ENCODE measurements at regions not wholly inside any gene's neighbourhood (a gene's known extent, or its start where the extent isn't known, plus 50 kb on each side); places are given as distances from the start of the nearest gene placed in this dataset.

- no peak for DNase-seq (ENCODE audit: low spot score)
These were observed 850.2 kb upstream of the CELF4 start for GRCh38 chr18:38415811-38416210.

- DNase-seq (ENCODE audit: low spot score): no peak
These were observed 847.6 kb upstream of the CELF4 start for GRCh38 chr18:38413193-38413592.

GRCh38 chr18:38406607-38407006 is 841.0 kb upstream of the CELF4 start:
- no peak for DNase-seq (ENCODE audit: low spot score)

- DNase-seq (ENCODE audit: low spot score): no peak
These were observed 836.9 kb upstream of the CELF4 start for GRCh38 chr18:38402509-38402908.

- no peak for DNase-seq (ENCODE audit: low spot score)
These were observed 831.5 kb upstream of the CELF4 start for GRCh38 chr18:38397094-38397493.

GRCh38 chr18:38386146-38386545 is 820.5 kb upstream of the CELF4 start:
- DNase-seq (ENCODE audit: low spot score): no peak

GRCh38 chr18:38369772-38370690 is 804.4 kb upstream of the CELF4 start:
- no peak for DNase-seq (ENCODE audit: low spot score)

GRCh38 chr18:38368886-38369285 is 803.3 kb upstream of the CELF4 start:
- DNase-seq (ENCODE audit: low spot score): no peak

GRCh38 chr18:38368246-38368645 is 802.6 kb upstream of the CELF4 start:
- no peak for DNase-seq (ENCODE audit: low spot score)

GRCh38 chr18:38367473-38367872 is 801.9 kb upstream of the CELF4 start:
- no peak for DNase-seq (ENCODE audit: low spot score)

GRCh38 chr18:38362286-38362792 is 796.7 kb upstream of the CELF4 start:
- DNase-seq (ENCODE audit: low spot score): no peak

- DNase-seq (ENCODE audit: low spot score): no peak
These were observed 793.4 kb upstream of the CELF4 start for GRCh38 chr18:38358805-38359657.

GRCh38 chr18:38353149-38353548 is 787.6 kb upstream of the CELF4 start:
- no peak for DNase-seq (ENCODE audit: low spot score)

- no peak for DNase-seq (ENCODE audit: low spot score)
These were observed 784.5 kb upstream of the CELF4 start for GRCh38 chr18:38350141-38350540.

- DNase-seq (ENCODE audit: low spot score): no peak
These were observed 765.0 kb upstream of the CELF4 start for GRCh38 chr18:38330573-38330972.

- no peak for DNase-seq (ENCODE audit: low spot score)
These were observed 763.5 kb upstream of the CELF4 start for GRCh38 chr18:38329145-38329544.

- no peak for DNase-seq (ENCODE audit: low spot score)
These were observed 756.6 kb upstream of the CELF4 start for GRCh38 chr18:38322206-38322605.

GRCh38 chr18:38321262-38321661 is 755.7 kb upstream of the CELF4 start:
- no peak for DNase-seq (ENCODE audit: low spot score)

- DNase-seq (ENCODE audit: low spot score): no peak
These were observed 752.8 kb upstream of the CELF4 start for GRCh38 chr18:38318416-38318815.

- no peak for DNase-seq (ENCODE audit: low spot score)
These were observed 748.2 kb upstream of the CELF4 start for GRCh38 chr18:38313831-38314230.

- DNase-seq (ENCODE audit: low spot score): no peak
These were observed 746.9 kb upstream of the CELF4 start for GRCh38 chr18:38312532-38312931.

GRCh38 chr18:38310936-38311335 is 745.3 kb upstream of the CELF4 start:
- DNase-seq (ENCODE audit: low spot score): no peak

GRCh38 chr18:38307914-38308313 is 742.3 kb upstream of the CELF4 start:
- no peak for DNase-seq (ENCODE audit: low spot score)
